Astrocyte (in vitro differentiated cells and primary cell): ENCODE measurements at regions not wholly inside any gene's neighbourhood (a gene's known extent, or its start where the extent isn't known, plus 50 kb on each side); places are given as distances from the start of the nearest gene placed in this dataset.
"Not testable (repeated sequence)": the region's sequence is repeated elsewhere in the genome, so short reads cannot be mapped to it uniquely, and the experiment has no call there.

ENCODE experiments used
- DNase-seq: peaks from one replicate; pipeline ENCODE4 v3.0.0-alpha.2; 2010; ENCODE audit warnings: low read depth
- FAIRE-seq: peaks from 2 replicates; lab custom pipeline; 2011; peaks lifted over from hg19 to GRCh38; lab: Jason Lieb, UNC
- H2AFZ ChIP-seq: 2 replicates; pipeline ENCODE4 v1.6.0; 2012; ENCODE audit warnings: low read depth, low read length, inconsistent platforms
- H3K27ac ChIP-seq: 2 replicates; pipeline ENCODE4 v1.5.1; 2011; ENCODE audit warnings: low read depth, low read length, inconsistent platforms
- H3K27me3 ChIP-seq: 2 replicates; pipeline ENCODE4 v1.6.0; 2011; ENCODE audit warnings: low read length, inconsistent platforms; ENCODE audit not compliant: insufficient read depth
- H3K36me3 ChIP-seq: 2 replicates; pipeline ENCODE4 v1.5.1; 2011; ENCODE audit warnings: low read length, inconsistent platforms; ENCODE audit not compliant: insufficient read depth
- H3K4me1 ChIP-seq: 2 replicates; pipeline ENCODE4 v1.5.1; 2011; ENCODE audit warnings: low read length, inconsistent platforms; ENCODE audit not compliant: insufficient read depth
- H3K4me2 ChIP-seq: 2 replicates; pipeline ENCODE4 v1.6.0; 2012; ENCODE audit warnings: low read length, inconsistent platforms
- H3K4me3 ChIP-seq: 2 replicates; pipeline ENCODE4 v1.5.1; 2011; ENCODE audit warnings: low read depth, mild to moderate bottlenecking, low read length, inconsistent platforms; ENCODE audit not compliant: insufficient read depth
- H3K79me2 ChIP-seq: 2 replicates; pipeline ENCODE4 v1.6.0; 2012; ENCODE audit warnings: mild to moderate bottlenecking, low read length, inconsistent platforms; ENCODE audit not compliant: insufficient read depth
- H3K9ac ChIP-seq: 2 replicates; pipeline ENCODE4 v1.6.0; 2012; ENCODE audit warnings: mild to moderate bottlenecking, low read length, inconsistent platforms
- H3K9me3 ChIP-seq: 2 replicates; pipeline ENCODE4 v1.5.1; 2012; ENCODE audit warnings: low read depth, mild to moderate bottlenecking, low read length, inconsistent platforms; ENCODE audit not compliant: insufficient read depth
- H4K20me1 ChIP-seq: 2 replicates; pipeline ENCODE4 v1.6.0; 2012; ENCODE audit warnings: low read length, inconsistent platforms; ENCODE audit not compliant: insufficient read depth
- H3K27ac Mint-ChIP-seq: one replicate; pipeline ENCODE4 v1.8.0; 2021; ENCODE audit warnings: mild to moderate bottlenecking, mixed read lengths; ENCODE audit not compliant: unreplicated experiment
- H3K27me3 Mint-ChIP-seq: one replicate; pipeline ENCODE4 v1.8.0; 2021; ENCODE audit warnings: low read depth, mixed read lengths; ENCODE audit not compliant: unreplicated experiment
- H3K36me3 Mint-ChIP-seq: one replicate; pipeline ENCODE4 v1.8.0; 2021; ENCODE audit warnings: low read depth, mixed read lengths; ENCODE audit not compliant: unreplicated experiment
- H3K4me1 Mint-ChIP-seq: one replicate; pipeline ENCODE4 v1.8.0; 2021; ENCODE audit warnings: low read depth, mixed read lengths; ENCODE audit not compliant: unreplicated experiment
- H3K4me3 Mint-ChIP-seq: one replicate; pipeline ENCODE4 v1.8.0; 2021; ENCODE audit warnings: mild to moderate bottlenecking, moderate library complexity, mixed read lengths; ENCODE audit not compliant: unreplicated experiment
- H3K9me3 Mint-ChIP-seq: one replicate; pipeline ENCODE4 v1.8.0; 2021; ENCODE audit warnings: mild to moderate bottlenecking, mixed read lengths; ENCODE audit not compliant: unreplicated experiment
- CTCF ChIP-seq: IDR thresholded peaks from 2 replicates; pipeline ENCODE4 v1.5.1; 2011; ENCODE audit warnings: low read depth, mild to moderate bottlenecking, inconsistent platforms, low read length, moderate library complexity; ENCODE audit not compliant: insufficient read depth
- EZH2 ChIP-seq: IDR thresholded peaks from 2 replicates; pipeline ENCODE4 v1.6.1; 2012; ENCODE audit warnings: mild to moderate bottlenecking, low read length, inconsistent platforms; ENCODE audit not compliant: insufficient read depth

- H3K36me3 ChIP-seq = no peaks in the 10 kb centered on the region
- no peak overlapping the region for H3K27ac ChIP-seq
- Mint-ChIP-seq H3K27me3 (no peaks in the 10 kb centered on the region), H3K9me3 (peaks cover 3% of the 10 kb centered on the region), H3K4me1 (peaks cover 26% of the 10 kb centered on the region), H3K4me3 (no peak overlapping the region), H3K27ac (peak overlapping the region; percentile 13), H3K36me3 (no peaks in the 10 kb centered on the region)
- H3K9me3 ChIP-seq = no peaks in the 10 kb centered on the region
- FAIRE-seq (no peak), DNase-seq (peak; percentile 6)
- H2AFZ ChIP-seq = no peak overlapping the region
- no peaks in the 10 kb centered on the region for H3K4me1 ChIP-seq
- no peak overlapping the region for H3K4me2 ChIP-seq
- no peaks in the 10 kb centered on the region for H3K27me3 ChIP-seq
- H3K4me3 ChIP-seq = no peak overlapping the region
- no peak overlapping the region for H3K9ac ChIP-seq
- no peak for TF ChIP-seq CTCF
- no peak for TF ChIP-seq EZH2
- H3K79me2 ChIP-seq = no peaks in the 10 kb centered on the region
- H4K20me1 ChIP-seq = no peaks in the 10 kb centered on the region
These were observed 50.4 kb upstream of the TRAM1L1 start for GRCh38 chr4:117135634-117136354.

GRCh38 chr4:117137145-117137544 lies 51.8 kb upstream of the TRAM1L1 start:
- H3K27ac Mint-ChIP-seq = peak overlapping the region; percentile 93
- Histone ChIP-seq H3K9ac (no peak overlapping the region), H3K4me3 (no peak overlapping the region), H4K20me1 (no peaks in the 10 kb centered on the region), H3K9me3 (no peaks in the 10 kb centered on the region), H3K27me3 (no peaks in the 10 kb centered on the region), H2AFZ (no peak overlapping the region), H3K4me1 (no peaks in the 10 kb centered on the region), H3K79me2 (no peaks in the 10 kb centered on the region), H3K36me3 (no peaks in the 10 kb centered on the region), H3K27ac (peak overlapping the region; percentile 37), H3K4me2 (no peak overlapping the region)
- peaks cover 26% of the 10 kb centered on the region for H3K4me1 Mint-ChIP-seq
- TF ChIP-seq EZH2 (no peak), CTCF (no peak)
- peak; percentile 82 for FAIRE-seq
- H3K27me3 Mint-ChIP-seq = no peaks in the 10 kb centered on the region
- H3K36me3 Mint-ChIP-seq = no peaks in the 10 kb centered on the region
- DNase-seq = peak; percentile 92
- H3K9me3 Mint-ChIP-seq = peaks cover 3% of the 10 kb centered on the region
- no peak overlapping the region for H3K4me3 Mint-ChIP-seq

- not testable (repeated sequence) for H3K79me2 ChIP-seq, FAIRE-seq, H3K4me3 Mint-ChIP-seq, H3K4me2 ChIP-seq, H3K9me3 ChIP-seq, H3K4me1 ChIP-seq, H3K9ac ChIP-seq, H3K36me3 ChIP-seq, H3K36me3 Mint-ChIP-seq, H2AFZ ChIP-seq, H3K4me3 ChIP-seq, H3K27me3 ChIP-seq, H3K27ac Mint-ChIP-seq, H3K9me3 Mint-ChIP-seq, H3K27ac ChIP-seq, H3K27me3 Mint-ChIP-seq, H4K20me1 ChIP-seq, DNase-seq
- H3K4me1 Mint-ChIP-seq = peaks cover 26% of the 10 kb centered on the region
These were observed 53.4 kb upstream of the TRAM1L1 start for GRCh38 chr4:117138732-117139131.
